PFSK-1 (cell line): ENCODE measurements at regions not wholly inside any gene's neighbourhood (a gene's known extent, or its start where the extent isn't known, plus 50 kb on each side); places are given as distances from the start of the nearest gene placed in this dataset.

Experiments used
- POLR2AphosphoS5 ChIP-seq: IDR thresholded peaks from 2 replicates; pipeline ENCODE4 v1.6.1; 2012; ENCODE audit warnings: low read depth, mild to moderate bottlenecking, control low read depth, low read length, moderate library complexity
- TAF1 ChIP-seq: IDR thresholded peaks from 2 replicates; pipeline ENCODE4 v1.6.1; 2012; ENCODE audit warnings: low read length, control low read depth, borderline replicate concordance; ENCODE audit not compliant: insufficient read depth
- TF ChIP-seq, protein P1 (sequence below), 2 experiments: IDR thresholded peaks; 2 replicates each; pipeline versions ENCODE4 v1.6.1 to v1.8.0; 2011 to 2012; ENCODE audit warnings: low read depth in 2 of 2, low read length in 2 of 2, control low read depth in 1 of 2, inconsistent platforms in 1 of 2, mild to moderate bottlenecking in 1 of 2, moderate library complexity in 1 of 2; ENCODE audit not compliant: insufficient read depth in 1 of 2

DNA sequence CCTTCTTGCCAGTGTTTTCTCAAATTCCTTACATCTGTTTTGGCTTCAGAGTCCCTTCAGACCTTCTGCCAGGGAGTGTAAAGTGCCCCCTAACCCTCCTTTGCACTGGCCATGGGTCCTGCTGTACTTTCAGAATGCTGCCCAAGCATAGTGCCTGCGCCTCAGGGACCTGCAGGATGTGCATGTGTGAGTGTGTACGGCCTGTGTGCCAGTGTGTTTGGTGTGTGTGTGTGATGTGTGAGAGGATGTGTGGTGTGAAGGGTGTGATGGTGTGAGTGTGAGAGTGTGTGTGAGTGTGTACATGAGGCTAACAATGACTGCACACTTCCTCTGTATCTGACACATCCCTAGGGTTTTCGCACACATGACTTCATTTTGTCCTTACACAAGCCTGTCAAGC, 265.8 kb upstream of the RAB4A start:
- TF ChIP-seq, protein P1, sequence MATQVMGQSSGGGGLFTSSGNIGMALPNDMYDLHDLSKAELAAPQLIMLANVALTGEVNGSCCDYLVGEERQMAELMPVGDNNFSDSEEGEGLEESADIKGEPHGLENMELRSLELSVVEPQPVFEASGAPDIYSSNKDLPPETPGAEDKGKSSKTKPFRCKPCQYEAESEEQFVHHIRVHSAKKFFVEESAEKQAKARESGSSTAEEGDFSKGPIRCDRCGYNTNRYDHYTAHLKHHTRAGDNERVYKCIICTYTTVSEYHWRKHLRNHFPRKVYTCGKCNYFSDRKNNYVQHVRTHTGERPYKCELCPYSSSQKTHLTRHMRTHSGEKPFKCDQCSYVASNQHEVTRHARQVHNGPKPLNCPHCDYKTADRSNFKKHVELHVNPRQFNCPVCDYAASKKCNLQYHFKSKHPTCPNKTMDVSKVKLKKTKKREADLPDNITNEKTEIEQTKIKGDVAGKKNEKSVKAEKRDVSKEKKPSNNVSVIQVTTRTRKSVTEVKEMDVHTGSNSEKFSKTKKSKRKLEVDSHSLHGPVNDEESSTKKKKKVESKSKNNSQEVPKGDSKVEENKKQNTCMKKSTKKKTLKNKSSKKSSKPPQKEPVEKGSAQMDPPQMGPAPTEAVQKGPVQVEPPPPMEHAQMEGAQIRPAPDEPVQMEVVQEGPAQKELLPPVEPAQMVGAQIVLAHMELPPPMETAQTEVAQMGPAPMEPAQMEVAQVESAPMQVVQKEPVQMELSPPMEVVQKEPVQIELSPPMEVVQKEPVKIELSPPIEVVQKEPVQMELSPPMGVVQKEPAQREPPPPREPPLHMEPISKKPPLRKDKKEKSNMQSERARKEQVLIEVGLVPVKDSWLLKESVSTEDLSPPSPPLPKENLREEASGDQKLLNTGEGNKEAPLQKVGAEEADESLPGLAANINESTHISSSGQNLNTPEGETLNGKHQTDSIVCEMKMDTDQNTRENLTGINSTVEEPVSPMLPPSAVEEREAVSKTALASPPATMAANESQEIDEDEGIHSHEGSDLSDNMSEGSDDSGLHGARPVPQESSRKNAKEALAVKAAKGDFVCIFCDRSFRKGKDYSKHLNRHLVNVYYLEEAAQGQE (IDR thresholded peaks at IDR 0.05; ENCODE audit: insufficient read depth in 1 of 2, low read depth in 2 of 2, low read length in 2 of 2): no peak
- TF ChIP-seq POLR2AphosphoS5 (no peak), TAF1 (no peak)
